Spleen (tissue), 11 donors: ENCODE measurements at regions not wholly inside any gene's neighbourhood (a gene's known extent, or its start where the extent isn't known, plus 50 kb on each side); places are given as distances from the start of the nearest gene placed in this dataset.
A peak's percentile ranks its signal among the peaks of the same experiment; 100 is the strongest.

Experiments
- DNase-seq: peaks from one replicate; pipeline ENCODE4 v3.0.0-alpha.2; 2020
- H3K27ac ChIP-seq, 8 donors: fragments of 200-600 bp; sonication (generic) in 7 of 8; 1 replicate in 4 of 8; 2 replicates in 4 of 8; pipeline versions ENCODE4 v1.5.0 to v1.8.0; 2016 to 2021; ENCODE audit warnings: inconsistent platforms in 4 of 8, mild to moderate bottlenecking in 4 of 8, moderate library complexity in 1 of 8
- H3K27me3 ChIP-seq, 7 donors: fragments of 200-600 bp; sonication (generic) in 6 of 7; replicated peaks in 1 of 7; 1 replicate in 4 of 7; 2 replicates in 3 of 7; pipeline versions ENCODE4 v1.5.0 to v1.8.0; 2016 to 2021; ENCODE audit warnings: inconsistent platforms in 3 of 7, mild to moderate bottlenecking in 1 of 7
- H3K36me3 ChIP-seq, 6 donors: fragments of 200-600 bp; sonication (generic) in 5 of 6; 1 replicate in 4 of 6; 2 replicates in 2 of 6; pipeline versions ENCODE4 v1.5.0 to v1.8.0; 2016 to 2021; ENCODE audit warnings: inconsistent platforms in 2 of 6
- H3K4me1 ChIP-seq, 6 donors: fragments of 200-600 bp; sonication (generic) in 5 of 6; 1 replicate in 3 of 6; 2 replicates in 3 of 6; pipeline versions ENCODE4 v1.5.0 to v1.8.0; 2016 to 2021; ENCODE audit warnings: inconsistent platforms in 3 of 6
- H3K4me3 ChIP-seq, 8 donors: fragments of 200-600 bp; sonication (generic) in 7 of 8; 1 replicate in 4 of 8; 2 replicates in 4 of 8; pipeline versions ENCODE4 v1.5.0 to v1.8.0; 2016 to 2021; ENCODE audit warnings: inconsistent platforms in 4 of 8, mild to moderate bottlenecking in 4 of 8, moderate library complexity in 2 of 8
- H3K9me3 ChIP-seq, 8 donors: fragments of 200-600 bp; sonication (generic) in 7 of 8; 1 replicate in 4 of 8; 2 replicates in 4 of 8; pipeline versions ENCODE4 v1.5.0 to v1.8.0; 2016 to 2021; ENCODE audit warnings: inconsistent platforms in 4 of 8
- POLR2A ChIP-seq, 3 donors: fragments of 450-650 bp; IDR thresholded peaks; one replicate each; pipeline ENCODE4 v1.5.1; 2017; ENCODE audit warnings: antibody characterized with exemption in 3 of 3, mild to moderate bottlenecking in 1 of 3
- POLR2AphosphoS5 ChIP-seq, 3 donors: sonication (generic); formaldehyde crosslinking; IDR thresholded peaks; one replicate each; pipeline ENCODE4 v1.5.1; 2017; ENCODE audit warnings: antibody characterized with exemption in 3 of 3
- WGBS, 5 donors: extraction: QIAGEN DNeasy Blood & Tissue Kit in 3 of 5; methylation state at CpG; one replicate each; pipeline versions ENCODE4 v1.1.5 to v1.1.7; 2013 to 2018; 5-methylcytosine and 5-hydroxymethylcytosine counted together
- intact Hi-C: fragments of 100-400 bp; cut with DNase I; formaldehyde crosslinking; loops from one replicate; pipeline ENCODE4 v1.15.0; 2023; ENCODE audit warnings: low total_unique reads
- TF ChIP-seq, protein P1 (sequence below), 11 experiments: fragments of 200-600 bp in 7 of 11; fragments of 450-650 bp in 4 of 11; sonication (generic) in 4 of 11; IDR thresholded peaks in 8 of 11; conservative IDR thresholded peaks in 3 of 11; 1 replicate in 7 of 11; 2 replicates in 4 of 11; pipeline versions ENCODE4 v1.4.0 to v1.8.0; 2016 to 2021; ENCODE audit warnings: antibody characterized with exemption in 11 of 11, inconsistent platforms in 4 of 11, mild to moderate bottlenecking in 1 of 11
- donor health status: healthy with polysubstance abuse.
- donor health status: DM: no; HTN: no; CAD: no; lungs with moderate emphysema.
- donor health status: DM: no; HTN: no; CAD: no.
- donor health status: Bipolar disorder and iron deficiency.
- donor health status: healthy.
- donor health status: DM: no; HTN: no; CAD: no.
- donor health status: DM: yes; HTN: yes; CAD: no.

GRCh38 chr2:43040084-43040854, 186.1 kb downstream of the ZFP36L2 start:
- peak; percentile 58 for DNase-seq
- Histone ChIP-seq H3K27me3 (no peaks in the 10 kb centered on the region), H3K4me1 (no peaks in the 10 kb centered on the region), H3K4me3 (no peak overlapping the region), H3K9me3 (no peaks in the 10 kb centered on the region), H3K36me3 (no peaks in the 10 kb centered on the region), H3K27ac (no peak overlapping the region)
- 66 to 92% (median 72%) methylated on average over 10 of the region's 10 CpGs for WGBS, 5 donors
- intact Hi-C loops = no loop called here
- TF ChIP-seq POLR2AphosphoS5 (IDR thresholded peaks at IDR 0.05) (no peak), POLR2A (IDR thresholded peaks at IDR 0.05) (no peak)
- TF ChIP-seq, protein P1, sequence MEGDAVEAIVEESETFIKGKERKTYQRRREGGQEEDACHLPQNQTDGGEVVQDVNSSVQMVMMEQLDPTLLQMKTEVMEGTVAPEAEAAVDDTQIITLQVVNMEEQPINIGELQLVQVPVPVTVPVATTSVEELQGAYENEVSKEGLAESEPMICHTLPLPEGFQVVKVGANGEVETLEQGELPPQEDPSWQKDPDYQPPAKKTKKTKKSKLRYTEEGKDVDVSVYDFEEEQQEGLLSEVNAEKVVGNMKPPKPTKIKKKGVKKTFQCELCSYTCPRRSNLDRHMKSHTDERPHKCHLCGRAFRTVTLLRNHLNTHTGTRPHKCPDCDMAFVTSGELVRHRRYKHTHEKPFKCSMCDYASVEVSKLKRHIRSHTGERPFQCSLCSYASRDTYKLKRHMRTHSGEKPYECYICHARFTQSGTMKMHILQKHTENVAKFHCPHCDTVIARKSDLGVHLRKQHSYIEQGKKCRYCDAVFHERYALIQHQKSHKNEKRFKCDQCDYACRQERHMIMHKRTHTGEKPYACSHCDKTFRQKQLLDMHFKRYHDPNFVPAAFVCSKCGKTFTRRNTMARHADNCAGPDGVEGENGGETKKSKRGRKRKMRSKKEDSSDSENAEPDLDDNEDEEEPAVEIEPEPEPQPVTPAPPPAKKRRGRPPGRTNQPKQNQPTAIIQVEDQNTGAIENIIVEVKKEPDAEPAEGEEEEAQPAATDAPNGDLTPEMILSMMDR (IDR thresholded peaks at IDR 0.05 in 8 of 11, conservative IDR thresholded peaks at IDR 0.05 in 3 of 11) = no peak

GRCh38 chr2:43039376-43040080, 186.9 kb downstream of the ZFP36L2 start:
- no peak for TF ChIP-seq POLR2AphosphoS5 (IDR thresholded peaks at IDR 0.05)
- TF ChIP-seq, protein P1 (IDR thresholded peaks at IDR 0.05 in 8 of 11, conservative IDR thresholded peaks at IDR 0.05 in 3 of 11) = no peak
- no peak for TF ChIP-seq POLR2A (IDR thresholded peaks at IDR 0.05)
- 59 to 86% (median 63%) methylated on average over 11 to 21 of the region's 21 CpGs for WGBS, 5 donors
- no peak overlapping the region for H3K4me3 ChIP-seq
- H3K9me3 ChIP-seq = no peaks in the 10 kb centered on the region
- no peaks in the 10 kb centered on the region for H3K27me3 ChIP-seq
- H3K36me3 ChIP-seq = no peaks in the 10 kb centered on the region
- peak; percentile 61 for DNase-seq
- H3K4me1 ChIP-seq = no peaks in the 10 kb centered on the region
- H3K27ac ChIP-seq = no peak overlapping the region
- intact Hi-C loops = no loop called here

DNA sequence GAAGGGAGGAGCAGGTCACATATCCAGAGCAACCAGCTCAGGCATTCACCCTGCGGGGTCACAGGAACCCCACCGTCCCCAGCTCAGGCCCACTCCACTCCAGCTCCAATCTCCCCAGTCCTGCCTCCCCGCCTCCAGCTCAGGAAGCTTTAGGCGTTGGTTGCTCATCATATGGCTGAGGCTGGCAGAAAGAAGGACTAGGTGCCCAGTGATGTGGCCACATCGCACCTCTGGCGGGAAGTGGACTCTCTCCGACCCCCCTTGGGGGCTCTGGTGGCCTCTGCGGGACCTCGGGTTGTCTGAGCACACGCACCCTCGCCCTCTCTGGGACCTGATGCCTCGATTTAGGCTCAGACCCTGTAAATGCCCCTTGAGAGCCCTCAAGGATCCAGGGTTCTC, 187.7 kb downstream of the ZFP36L2 start:
- intact Hi-C loops = no loop called here
- no peak for TF ChIP-seq POLR2AphosphoS5 (IDR thresholded peaks at IDR 0.05)
- Histone ChIP-seq H3K4me1 (no peaks in the 10 kb centered on the region), H3K27me3 (no peaks in the 10 kb centered on the region), H3K9me3 (no peaks in the 10 kb centered on the region), H3K4me3 (no peak overlapping the region), H3K36me3 (no peaks in the 10 kb centered on the region), H3K27ac (no peak overlapping the region)
- peak; percentile 36 for DNase-seq
- WGBS, 5 donors = 81 to 94% (median 92%) methylated on average over 9 to 12 of the region's 12 CpGs

DNA sequence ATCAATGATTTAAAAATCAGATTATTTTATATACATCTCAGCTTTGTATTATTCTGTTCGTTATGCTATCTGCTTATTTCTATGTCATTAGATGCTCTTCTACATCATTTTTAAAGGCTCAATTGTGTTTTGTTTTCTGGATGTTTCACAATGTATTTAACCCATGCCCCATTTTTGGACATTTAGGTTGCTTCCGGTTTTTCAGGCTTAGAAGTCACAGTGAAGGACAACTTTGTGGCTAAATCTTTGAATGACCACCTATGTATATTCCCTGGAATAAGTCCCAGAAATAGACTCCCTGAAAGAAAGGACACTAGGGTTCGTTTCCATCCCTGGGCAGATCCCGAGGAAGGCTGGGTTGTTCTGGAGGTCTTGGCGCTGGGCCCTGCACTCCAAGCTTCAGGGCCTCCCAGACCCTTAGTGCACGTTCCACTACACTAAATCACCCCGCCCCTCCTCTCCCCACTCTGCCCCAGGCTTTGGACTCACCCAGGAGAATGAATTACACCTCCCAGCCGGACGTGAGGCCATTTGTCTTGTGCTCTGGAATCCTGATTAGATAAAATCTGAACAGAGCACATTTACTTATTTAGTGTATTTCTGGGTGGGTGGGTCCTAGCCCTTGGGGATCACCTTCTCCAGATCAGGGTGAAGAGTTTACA, 188.2 kb downstream of the ZFP36L2 start:
- Histone ChIP-seq H3K27ac (no peak overlapping the region), H3K4me1 (no peaks in the 10 kb centered on the region), H3K4me3 (no peak overlapping the region), H3K9me3 (no peaks in the 10 kb centered on the region), H3K27me3 (no peaks in the 10 kb centered on the region), H3K36me3 (no peaks in the 10 kb centered on the region)
- no peak for TF ChIP-seq POLR2A (IDR thresholded peaks at IDR 0.05)
- TF ChIP-seq POLR2AphosphoS5 (IDR thresholded peaks at IDR 0.05) = no peak
- TF ChIP-seq, protein P1 (IDR thresholded peaks at IDR 0.05 in 8 of 11, conservative IDR thresholded peaks at IDR 0.05 in 3 of 11) = no peak
- intact Hi-C loops = no loop called here
- 69 to 84% (median 82%) methylated on average over 9 of the region's 9 CpGs for WGBS, 5 donors
- DNase-seq = peak; percentile 40
